GM12891 (cell line): ENCODE measurements at regions not wholly inside any gene's neighbourhood (a gene's known extent, or its start where the extent isn't known, plus 50 kb on each side); places are given as distances from the start of the nearest gene placed in this dataset.

ENCODE experiments used
- DNase-seq: peaks from one replicate; pipeline ENCODE4 v3.0.0; 2011; ENCODE audit warnings: low spot score; ENCODE audit not compliant: insufficient read length
- FAIRE-seq: peaks from 2 replicates; lab custom pipeline; 2011; peaks lifted over from hg19 to GRCh38; lab: Jason Lieb, UNC
- PAX5 ChIP-seq: IDR thresholded peaks from 2 replicates; pipeline ENCODE4 v1.6.1; 2011; ENCODE audit warnings: low read length, moderate library complexity, mild to moderate bottlenecking; ENCODE audit not compliant: insufficient read depth, severe bottlenecking
- POLR2A ChIP-seq: IDR thresholded peaks from 2 replicates; pipeline ENCODE4 v1.6.1; 2011; ENCODE audit warnings: low read depth, low read length, control low read depth
- POLR2AphosphoS5 ChIP-seq: IDR thresholded peaks from 2 replicates; pipeline ENCODE4 v1.6.1; 2011; ENCODE audit warnings: low read depth, low read length, control low read depth
- POU2F2 ChIP-seq: IDR thresholded peaks from 2 replicates; pipeline ENCODE4 v1.6.1; 2011; ENCODE audit warnings: low read depth, mild to moderate bottlenecking, control low read depth, low read length, moderate library complexity
- SPI1 ChIP-seq: IDR thresholded peaks from 2 replicates; pipeline ENCODE4 v1.6.1; 2011; ENCODE audit warnings: low read depth, low read length, control low read depth
- TAF1 ChIP-seq: IDR thresholded peaks from 2 replicates; pipeline ENCODE4 v1.6.1; 2011; ENCODE audit warnings: low read depth, low read length, control low read depth

- no peak for TF ChIP-seq POLR2A
- TF ChIP-seq SPI1: no peak
- no peak for TF ChIP-seq TAF1
- TF ChIP-seq POLR2AphosphoS5: no peak
- no peak for TF ChIP-seq POU2F2
- TF ChIP-seq PAX5: no peak
- DNase-seq (no peak), FAIRE-seq (no peak)
Observed at GRCh38 chr4:123787512-123788080, 391.0 kb downstream of the SPRY1 start.

DNA sequence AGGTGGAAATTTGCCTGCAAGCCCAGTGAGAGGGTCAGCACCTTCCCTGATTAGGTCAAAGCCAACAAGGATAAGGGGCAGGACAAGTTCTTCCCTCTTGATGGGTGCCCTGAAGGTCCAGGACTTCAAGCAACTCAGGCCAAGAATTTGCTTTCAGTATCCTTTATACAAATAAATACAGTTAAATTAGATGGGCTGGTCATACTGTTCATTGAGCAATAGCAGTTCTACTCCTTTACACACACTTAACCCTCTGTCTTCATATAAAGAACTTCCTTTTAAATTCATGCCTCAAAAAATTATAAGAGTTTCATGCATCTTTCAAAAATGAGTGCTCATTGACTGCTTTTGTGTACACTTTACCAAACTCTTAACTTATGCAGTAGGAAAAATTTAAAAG, 392.0 kb downstream of the SPRY1 start:
- TF ChIP-seq TAF1 (no peak), PAX5 (no peak), SPI1 (no peak), POLR2AphosphoS5 (no peak), POLR2A (no peak), POU2F2 (no peak)
- FAIRE-seq: no peak
- no peak for DNase-seq

DNA sequence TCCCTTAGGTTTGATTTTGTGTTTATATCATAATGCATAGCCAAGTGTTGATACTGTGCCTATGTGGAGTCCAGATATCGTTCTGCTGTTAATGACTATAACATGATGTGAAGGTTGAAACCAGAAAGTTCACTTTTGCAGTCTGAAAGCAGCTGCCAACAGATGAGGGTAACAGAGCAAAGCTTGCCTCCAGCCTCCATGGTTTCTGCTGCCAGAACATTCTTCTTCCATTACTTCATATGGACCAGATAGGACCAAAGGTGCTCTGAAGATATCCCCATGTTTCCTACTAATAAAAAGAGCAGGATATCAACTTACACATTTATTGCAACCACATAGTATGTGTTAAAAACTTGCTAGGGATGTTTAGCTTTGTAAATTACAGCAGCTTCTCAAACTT, 394.1 kb downstream of the SPRY1 start:
- no peak for TF ChIP-seq POLR2AphosphoS5
- TF ChIP-seq SPI1: no peak
- TF ChIP-seq POLR2A: no peak
- TF ChIP-seq TAF1: no peak
- TF ChIP-seq POU2F2: no peak
- no peak for TF ChIP-seq PAX5
- no peak for DNase-seq

GRCh38 chr4:123802082-123802645, 405.6 kb downstream of the SPRY1 start:
- FAIRE-seq: no peak
- TF ChIP-seq SPI1: no peak
- no peak for TF ChIP-seq TAF1

More for the DNA sequence above, 394.1 kb downstream of the SPRY1 start:
- FAIRE-seq: no peak

DNA sequence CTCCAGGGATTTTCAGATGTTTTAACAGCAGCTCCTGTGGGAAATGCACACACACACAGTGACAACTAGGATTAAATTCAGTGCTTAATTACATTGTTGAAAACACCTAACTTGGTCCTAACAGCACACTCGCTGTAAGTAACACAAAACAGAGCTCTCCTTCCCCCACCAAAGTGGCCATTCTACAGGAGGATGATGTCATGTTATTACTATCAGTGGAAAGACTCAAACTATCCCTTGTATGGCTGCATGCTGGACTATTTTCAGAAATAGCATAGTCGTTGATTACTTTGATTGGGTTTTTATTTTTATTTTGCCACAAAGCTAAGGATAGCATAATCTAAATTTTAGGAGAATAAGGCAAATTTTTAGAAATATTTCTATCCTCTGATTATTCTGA, 406.3 kb downstream of the SPRY1 start:
- FAIRE-seq (no peak), DNase-seq (no peak)
- TF ChIP-seq POU2F2: no peak
- TF ChIP-seq POLR2A: no peak
- TF ChIP-seq SPI1: no peak
- TF ChIP-seq PAX5: no peak
- no peak for TF ChIP-seq POLR2AphosphoS5
- no peak for TF ChIP-seq TAF1

More at GRCh38 chr4:123802082-123802645, 405.6 kb downstream of the SPRY1 start:
- DNase-seq: no peak

DNA sequence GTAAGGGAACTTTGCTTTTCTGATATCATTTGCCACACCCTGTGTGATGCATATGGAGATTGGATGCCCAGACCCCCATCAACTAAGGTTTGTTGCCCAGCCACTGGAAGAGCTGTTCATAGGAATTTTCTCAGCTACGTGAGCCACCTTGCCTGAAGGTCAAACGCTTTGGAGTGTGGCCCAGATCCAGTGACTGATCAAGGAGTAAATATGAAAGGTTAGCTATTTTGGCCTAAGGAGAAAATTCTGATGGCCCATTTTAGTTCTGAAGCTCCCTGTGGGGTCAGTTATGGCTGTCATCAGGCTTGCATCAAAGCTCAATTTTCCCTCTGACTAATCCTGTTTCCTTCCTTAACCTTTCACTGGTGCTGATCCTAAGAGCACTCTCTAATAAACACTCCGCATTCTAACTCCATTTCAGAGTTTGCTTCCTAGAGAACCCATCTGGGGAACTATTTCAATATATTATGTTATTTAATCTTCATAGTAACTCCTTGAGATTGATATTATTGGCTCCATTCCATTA, 407.7 kb downstream of the SPRY1 start:
- FAIRE-seq (no peak), DNase-seq (no peak)
- no peak for TF ChIP-seq POLR2A
- TF ChIP-seq SPI1: no peak
- no peak for TF ChIP-seq POLR2AphosphoS5

DNA sequence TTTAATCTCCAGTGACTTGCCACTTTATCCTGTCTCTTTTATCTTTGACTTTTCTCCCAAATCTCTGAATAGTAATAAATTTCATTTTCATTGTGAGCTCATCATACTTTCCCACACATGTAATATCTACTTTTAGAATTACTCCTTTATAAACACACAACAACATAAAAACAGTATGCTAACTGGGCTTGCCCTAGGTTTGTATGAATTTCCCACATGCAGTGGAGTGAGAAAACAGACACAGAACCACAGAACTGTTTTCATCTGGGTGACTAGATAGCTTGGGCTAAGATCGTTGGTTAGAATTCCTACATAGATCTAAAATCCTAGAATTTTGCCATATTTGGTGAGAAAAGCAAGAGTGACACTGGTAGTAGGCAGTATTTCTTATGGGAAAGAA, 409.5 kb downstream of the SPRY1 start:
- DNase-seq (no peak), FAIRE-seq (no peak)
- TF ChIP-seq PAX5: no peak
- TF ChIP-seq POLR2AphosphoS5: no peak

- FAIRE-seq (no peak), DNase-seq (no peak)
- TF ChIP-seq TAF1 (no peak), POU2F2 (no peak), POLR2A (no peak), POLR2AphosphoS5 (no peak), SPI1 (no peak), PAX5 (no peak)
Observed at GRCh38 chr4:123807187-123807586, 410.6 kb downstream of the SPRY1 start.

DNA sequence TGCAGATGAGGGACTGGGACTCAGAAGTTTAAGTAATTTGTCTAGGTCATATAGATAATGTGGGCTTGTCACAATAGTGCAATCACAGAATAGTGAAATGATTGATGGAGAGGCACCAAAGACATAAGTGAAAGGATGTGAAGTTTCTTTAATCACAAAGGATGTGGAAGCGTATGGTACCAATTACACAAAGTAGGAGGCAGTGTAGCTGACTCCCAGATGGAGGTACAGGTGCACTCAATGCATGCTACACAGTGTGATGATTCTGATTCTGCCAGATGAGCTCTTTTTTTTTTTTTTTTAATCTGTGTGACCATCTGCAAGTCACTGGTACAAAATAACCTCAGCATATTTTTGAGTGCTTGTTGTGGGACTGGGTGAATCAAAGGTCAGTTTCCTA, 411.3 kb downstream of the SPRY1 start:
- TF ChIP-seq POLR2AphosphoS5 (no peak), POLR2A (no peak), TAF1 (no peak), SPI1 (no peak), PAX5 (no peak), POU2F2 (no peak)
- DNase-seq: no peak
- no peak for FAIRE-seq

DNA sequence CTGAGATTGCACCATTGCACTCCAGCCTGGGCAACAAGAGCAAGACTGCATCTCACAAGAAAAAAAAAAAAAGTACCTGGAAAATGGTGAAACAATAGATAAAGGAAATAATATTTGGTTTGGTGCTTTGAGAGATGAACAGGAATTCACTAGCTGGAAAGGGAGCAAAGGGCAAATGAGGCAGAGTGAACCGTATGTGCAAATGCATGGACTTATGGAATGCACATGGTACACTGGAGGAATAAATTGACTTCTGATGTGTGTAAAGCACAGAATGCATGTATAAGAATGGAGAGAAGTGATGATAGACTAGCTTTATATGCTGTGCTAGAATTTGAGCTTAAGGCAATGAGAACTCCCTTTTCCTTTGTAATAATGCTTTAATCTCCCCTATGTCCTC, 413.3 kb downstream of the SPRY1 start:
- FAIRE-seq (no peak), DNase-seq (no peak)
- TF ChIP-seq POLR2AphosphoS5 (no peak), POLR2A (no peak), PAX5 (no peak), TAF1 (no peak), SPI1 (no peak), POU2F2 (no peak)

GRCh38 chr4:123812066-123812390, 415.4 kb downstream of the SPRY1 start:
- DNase-seq (no peak), FAIRE-seq (no peak)
- TF ChIP-seq TAF1: no peak
- no peak for TF ChIP-seq PAX5
- no peak for TF ChIP-seq POLR2A
- no peak for TF ChIP-seq SPI1
- TF ChIP-seq POU2F2: no peak
- no peak for TF ChIP-seq POLR2AphosphoS5

GRCh38 chr4:123813901-123814300, 417.3 kb downstream of the SPRY1 start:
- TF ChIP-seq TAF1 (no peak), SPI1 (no peak), PAX5 (no peak), POLR2A (no peak), POLR2AphosphoS5 (no peak), POU2F2 (no peak)
- DNase-seq (no peak), FAIRE-seq (no peak)
